Panc1 (cell line): ENCODE measurements at regions not wholly inside any gene's neighbourhood (a gene's known extent, or its start where the extent isn't known, plus 50 kb on each side); places are given as distances from the start of the nearest gene placed in this dataset.

Experiments
- ATAC-seq: fragments of 200-7000 bp; cut with Tn5 transposase; 2 replicates; pipeline ENCODE4 v1.9.1; 2020; ENCODE audit warnings: mild to moderate bottlenecking, moderate library complexity
- BruUV-seq: library from RNA; stranded (reverse); fragments of 400-500 nt; replicated peaks from 2 replicates; lab custom pipeline; 2021; lab: Mats Ljungman, UMichigan
- CTCF ChIA-PET: fragments of 300-600 bp; sonication (Branson Sonifier 250); formaldehyde crosslinking; loops from one replicate; lab custom pipeline; 2022; ENCODE audit warnings: antibody characterized with exemption; lab: Charles Lee
- POLR2A ChIA-PET: fragments of 300-600 bp; sonication (Branson Sonifier 250); formaldehyde crosslinking; loops from one replicate; lab custom pipeline; 2022; ENCODE audit warnings: antibody characterized with exemption; lab: Charles Lee
- DNase-seq: peaks from one replicate; pipeline ENCODE4 v3.0.0-alpha.2; 2010; ENCODE audit warnings: low read depth, low spot score
- H3K27ac ChIP-seq: 2 replicates; pipeline ENCODE4 v1.5.1; 2011; ENCODE audit warnings: mild to moderate bottlenecking, low read length, inconsistent platforms
- H3K27me3 ChIP-seq: fragments of 200-500 bp; sonication (Bioruptor generic); 2 replicates; pipeline ENCODE4 v1.6.0; 2014; ENCODE audit warnings: low read length, inconsistent platforms; ENCODE audit not compliant: control insufficient read depth, insufficient read depth
- H3K36me3 ChIP-seq: fragments of 200-500 bp; sonication (Bioruptor generic); 2 replicates; pipeline ENCODE4 v1.5.1; 2014; ENCODE audit warnings: inconsistent platforms, mild to moderate bottlenecking, low read length, moderate library complexity; ENCODE audit not compliant: control insufficient read depth, insufficient read depth
- H3K4me1 ChIP-seq: 2 replicates; pipeline ENCODE4 v1.5.1; 2011; ENCODE audit warnings: inconsistent platforms, mild to moderate bottlenecking, low read length, moderate library complexity; ENCODE audit not compliant: control insufficient read depth, insufficient read depth
- H3K4me3 ChIP-seq, 2 experiments: 2 replicates each; pipeline ENCODE4 v1.5.1; 2011 to 2012; ENCODE audit warnings: low read depth in 2 of 2, low read length in 2 of 2, mild to moderate bottlenecking in 2 of 2, inconsistent platforms in 1 of 2, moderate library complexity in 1 of 2
- H3K9me3 ChIP-seq: fragments of 200-500 bp; sonication (Bioruptor generic); 2 replicates; pipeline ENCODE4 v1.5.1; 2014; ENCODE audit warnings: low read depth, mild to moderate bottlenecking, inconsistent platforms, low read length, moderate library complexity; ENCODE audit not compliant: control insufficient read depth, insufficient read depth
- POLR2AphosphoS5 ChIP-seq: IDR thresholded peaks from 2 replicates; pipeline ENCODE4 v1.6.1; 2012; ENCODE audit warnings: mild to moderate bottlenecking, low read depth, low read length, moderate library complexity
- REST ChIP-seq, 2 experiments: IDR thresholded peaks; 2 replicates each; pipeline ENCODE4 v1.6.1; 2011 to 2012; ENCODE audit warnings: low read depth in 2 of 2, control low read depth in 1 of 2, low read length in 1 of 2, mild to moderate bottlenecking in 1 of 2, moderate library complexity in 1 of 2; ENCODE audit not compliant: insufficient read depth in 1 of 2
- SIN3A ChIP-seq: IDR thresholded peaks from 2 replicates; pipeline ENCODE4 v1.6.1; 2012; ENCODE audit warnings: low read depth, mild to moderate bottlenecking, low read length, moderate library complexity, borderline replicate concordance; ENCODE audit not compliant: insufficient read depth
- TCF7L2 ChIP-seq: IDR thresholded peaks from 2 replicates; pipeline ENCODE4 v1.6.1; 2011; ENCODE audit warnings: mild to moderate bottlenecking, low read depth, low read length, inconsistent platforms
- in situ Hi-C: cut with HindIII; loops from 2 replicates; pipeline ENCODE4 v1.10.0; 2016; ENCODE audit warnings: low sequenced_read_pairs, low pct_unique_long_range_greater_than_20kb
- intact Hi-C: fragments of 100-400 bp; cut with micrococcal nuclease; formaldehyde crosslinking; loops from one replicate; pipeline ENCODE4 v1.10.0; 2022; ENCODE audit not compliant: unreplicated experiment
- TF ChIP-seq, protein P1 (sequence below): fragments of 450-650 bp; IDR thresholded peaks from 2 replicates; pipeline ENCODE4 v1.5.1; 2017; ENCODE audit warnings: mild to moderate bottlenecking

GRCh38 chr1:73909043-73909562 lies 288.9 kb downstream of the LRRIQ3 start:
- ATAC-seq = no peak
- TF ChIP-seq TCF7L2 = no peak
- TF ChIP-seq, protein P1, sequence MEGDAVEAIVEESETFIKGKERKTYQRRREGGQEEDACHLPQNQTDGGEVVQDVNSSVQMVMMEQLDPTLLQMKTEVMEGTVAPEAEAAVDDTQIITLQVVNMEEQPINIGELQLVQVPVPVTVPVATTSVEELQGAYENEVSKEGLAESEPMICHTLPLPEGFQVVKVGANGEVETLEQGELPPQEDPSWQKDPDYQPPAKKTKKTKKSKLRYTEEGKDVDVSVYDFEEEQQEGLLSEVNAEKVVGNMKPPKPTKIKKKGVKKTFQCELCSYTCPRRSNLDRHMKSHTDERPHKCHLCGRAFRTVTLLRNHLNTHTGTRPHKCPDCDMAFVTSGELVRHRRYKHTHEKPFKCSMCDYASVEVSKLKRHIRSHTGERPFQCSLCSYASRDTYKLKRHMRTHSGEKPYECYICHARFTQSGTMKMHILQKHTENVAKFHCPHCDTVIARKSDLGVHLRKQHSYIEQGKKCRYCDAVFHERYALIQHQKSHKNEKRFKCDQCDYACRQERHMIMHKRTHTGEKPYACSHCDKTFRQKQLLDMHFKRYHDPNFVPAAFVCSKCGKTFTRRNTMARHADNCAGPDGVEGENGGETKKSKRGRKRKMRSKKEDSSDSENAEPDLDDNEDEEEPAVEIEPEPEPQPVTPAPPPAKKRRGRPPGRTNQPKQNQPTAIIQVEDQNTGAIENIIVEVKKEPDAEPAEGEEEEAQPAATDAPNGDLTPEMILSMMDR = no peak
- no peak for TF ChIP-seq REST (IDR thresholded peaks at IDR 0.05; ENCODE audit: insufficient read depth in 1 of 2, low read depth in 2 of 2, low read length in 1 of 2)
- no peak for TF ChIP-seq SIN3A
- Histone ChIP-seq H3K27me3 (no peaks in the 10 kb centered on the region), H3K4me1 (no peaks in the 10 kb centered on the region), H3K4me3 (no peak overlapping the region), H3K9me3 (no peaks in the 10 kb centered on the region), H3K36me3 (no peaks in the 10 kb centered on the region), H3K27ac (no peak overlapping the region)
- in situ Hi-C loops = no loop called here
- BruUV-seq = no TSS peak
- POLR2A ChIA-PET = no interaction called here
- intact Hi-C loops = no loop called here
- no peak for DNase-seq
- CTCF ChIA-PET = no interaction called here

GRCh38 chr1:73907051-73907450 lies 290.9 kb downstream of the LRRIQ3 start:
- TF ChIP-seq POLR2AphosphoS5 = no peak
- Histone ChIP-seq H3K27me3 (no peaks in the 10 kb centered on the region), H3K27ac (no peak overlapping the region), H3K9me3 (no peaks in the 10 kb centered on the region), H3K4me3 (no peak overlapping the region), H3K4me1 (no peaks in the 10 kb centered on the region), H3K36me3 (no peaks in the 10 kb centered on the region)
- no peak for DNase-seq
- no peak for ATAC-seq
- in situ Hi-C loops = no loop called here
- intact Hi-C loops = no loop called here
- no TSS peak for BruUV-seq
- CTCF ChIA-PET = no interaction called here
- POLR2A ChIA-PET = no interaction called here

DNA sequence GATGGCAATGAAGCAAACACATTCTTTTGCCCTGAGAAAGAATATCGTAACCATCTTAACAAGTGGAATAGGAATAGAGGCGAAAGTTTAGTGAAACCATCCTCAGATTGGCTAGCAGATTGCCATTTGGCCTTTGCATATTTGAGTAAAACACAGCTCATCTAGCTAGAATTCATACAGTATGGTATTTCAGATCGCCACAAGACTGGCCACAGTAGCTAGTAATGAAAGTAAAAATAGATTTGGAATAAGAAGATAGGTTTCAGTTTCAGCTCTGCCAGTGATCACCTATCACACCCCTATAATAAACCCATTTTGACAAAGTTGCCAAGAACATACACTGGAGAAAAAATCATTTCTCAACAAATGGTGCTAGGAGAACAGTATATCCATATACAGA lies 294.9 kb downstream of the LRRIQ3 start:
- H3K36me3 ChIP-seq = no peaks in the 10 kb centered on the region
- H3K27ac ChIP-seq = no peak overlapping the region
- no peak for ATAC-seq
- in situ Hi-C loops = no loop called here
- BruUV-seq = no TSS peak
- intact Hi-C loops = no loop called here
- ChIA-PET POLR2A (no interaction called here), CTCF (no interaction called here)
- TF ChIP-seq TCF7L2 (no peak), REST (IDR thresholded peaks at IDR 0.05; ENCODE audit: insufficient read depth in 1 of 2, low read depth in 2 of 2, low read length in 1 of 2) (no peak)
- H3K4me3 ChIP-seq = no peak overlapping the region
- H3K4me1 ChIP-seq = no peaks in the 10 kb centered on the region
- no peaks in the 10 kb centered on the region for H3K9me3 ChIP-seq
- no peaks in the 10 kb centered on the region for H3K27me3 ChIP-seq
- no peak for DNase-seq
